Germinal center (tissue), 1 donor: ENCODE measurements at regions not wholly inside any gene's neighbourhood (a gene's known extent, or its start where the extent isn't known, plus 50 kb on each side); places are given as distances from the start of the nearest gene placed in this dataset.
"Not testable (repeated sequence)": the region's sequence is repeated elsewhere in the genome, so short reads cannot be mapped to it uniquely, and the experiment has no call there.

ENCODE experiments used
- DNase-seq: peaks from one replicate; pipeline ENCODE4 v3.0.0; 2012; ENCODE audit warnings: mixed read lengths, low spot score

DNA sequence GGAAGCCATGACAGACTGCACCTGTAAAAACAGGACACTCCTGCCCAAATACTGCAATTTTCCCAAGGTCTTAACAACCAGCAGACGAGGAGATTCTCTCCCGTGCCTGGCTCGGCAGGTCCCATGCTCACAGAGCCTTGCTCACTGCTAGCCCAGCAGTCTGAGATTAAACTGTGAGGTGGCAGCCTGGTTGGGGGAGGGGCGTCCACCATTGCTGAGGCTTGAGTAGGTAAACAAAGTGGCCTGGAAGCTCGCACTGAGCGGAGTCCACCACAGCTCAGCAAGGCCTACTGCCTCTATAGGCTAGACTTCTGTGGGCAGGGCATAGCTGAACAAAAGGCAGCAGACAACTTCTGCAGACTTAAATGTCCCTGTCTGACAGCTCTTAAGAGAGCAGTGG lies 80.3 kb downstream of the ANXA5 start:
- DNase-seq, result not testable (repeated sequence)

DNA sequence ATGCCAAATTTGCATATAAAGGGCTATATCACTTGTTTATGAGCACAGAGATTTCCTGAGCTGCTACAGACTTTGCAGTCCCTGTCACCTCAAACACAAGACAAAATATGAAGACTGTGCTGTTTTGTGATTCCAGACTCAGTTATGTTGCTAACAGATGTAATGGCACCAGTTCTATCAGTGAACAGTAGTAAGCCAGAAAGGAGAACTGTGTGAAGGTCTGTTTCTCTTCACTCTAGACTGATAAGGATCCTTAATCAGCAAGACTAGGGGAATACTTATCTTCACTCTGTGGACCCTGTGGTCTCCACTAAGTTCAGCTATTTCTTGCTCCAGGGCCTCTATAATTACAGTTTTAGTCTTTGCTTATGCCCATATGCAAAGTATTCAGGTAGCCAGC lies 82.7 kb downstream of the ANXA5 start:
- DNase-seq, result no peak

DNA sequence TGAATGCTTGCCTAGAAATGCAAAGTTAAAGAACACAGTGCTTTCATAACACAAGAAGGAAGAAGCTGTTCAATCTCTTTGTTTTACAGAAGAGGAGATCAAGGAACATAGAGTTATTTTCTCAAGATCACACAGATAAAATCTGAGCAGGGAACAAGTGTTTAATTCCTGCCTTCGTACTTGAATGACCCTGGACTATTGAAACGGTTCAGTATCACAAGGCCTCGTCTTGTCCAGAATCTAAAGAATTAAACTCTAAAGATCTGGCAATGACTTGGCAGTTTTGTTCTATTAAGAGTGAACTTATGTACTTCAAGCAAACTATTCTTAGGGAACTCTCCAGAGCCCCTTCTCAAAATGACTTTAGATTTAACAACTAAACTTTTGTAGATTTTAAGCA lies 97.7 kb downstream of the ANXA5 start:
- DNase-seq, result no peak

DNA sequence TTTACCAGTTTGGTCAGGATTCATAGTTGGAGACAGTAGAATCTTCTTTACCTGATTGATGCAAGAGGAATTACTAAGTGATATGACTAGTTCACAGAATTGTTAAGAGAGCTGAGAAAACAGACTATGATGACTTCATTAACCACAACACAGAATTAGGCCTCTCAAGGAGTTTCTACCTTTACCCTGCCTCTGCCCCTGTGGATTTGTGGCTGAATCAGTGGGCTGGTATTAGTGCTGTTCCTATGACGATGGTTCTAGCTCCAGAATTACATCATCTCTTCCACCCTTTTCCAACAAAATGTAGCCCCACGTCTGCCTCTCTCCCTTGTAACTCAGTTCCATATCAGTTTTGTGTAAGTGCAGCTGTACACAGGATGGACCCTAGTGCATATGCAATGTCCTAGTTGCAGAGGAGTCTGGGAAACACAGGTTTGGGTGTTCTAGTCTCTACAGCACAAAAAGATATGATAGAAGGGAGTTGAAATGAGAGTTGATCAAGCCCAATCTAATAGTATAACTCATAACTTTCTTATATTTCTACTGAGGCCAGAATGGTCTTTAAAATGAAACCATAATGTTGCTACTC lies 99.3 kb downstream of the ANXA5 start:
- DNase-seq, result no peak

GRCh38 chr4:121594796-121595526 lies 101.8 kb downstream of the ANXA5 start:
- DNase-seq, result no peak

DNA sequence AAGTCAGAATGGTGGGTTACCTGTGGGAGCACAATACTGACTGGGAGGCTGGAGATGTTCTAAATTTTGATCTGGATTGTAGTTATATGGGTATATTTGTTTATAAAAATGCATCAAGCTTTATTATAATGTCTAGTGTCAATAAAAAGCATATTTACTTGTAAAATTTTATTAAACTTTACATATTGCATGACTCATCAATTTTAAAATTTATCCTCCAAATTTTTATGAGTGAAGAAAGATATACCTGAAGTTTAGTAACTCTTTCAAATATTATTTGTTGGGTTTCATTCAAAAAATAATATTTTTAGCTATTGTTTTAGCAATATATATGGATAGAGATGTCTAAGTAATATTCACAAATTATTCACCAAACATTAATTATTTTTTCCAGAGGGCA lies 103.0 kb downstream of the ANXA5 start:
- DNase-seq, result no peak

- DNase-seq, result not testable (repeated sequence)
These were observed 104.5 kb downstream of the ANXA5 start for GRCh38 chr4:121592257-121592656.

DNA sequence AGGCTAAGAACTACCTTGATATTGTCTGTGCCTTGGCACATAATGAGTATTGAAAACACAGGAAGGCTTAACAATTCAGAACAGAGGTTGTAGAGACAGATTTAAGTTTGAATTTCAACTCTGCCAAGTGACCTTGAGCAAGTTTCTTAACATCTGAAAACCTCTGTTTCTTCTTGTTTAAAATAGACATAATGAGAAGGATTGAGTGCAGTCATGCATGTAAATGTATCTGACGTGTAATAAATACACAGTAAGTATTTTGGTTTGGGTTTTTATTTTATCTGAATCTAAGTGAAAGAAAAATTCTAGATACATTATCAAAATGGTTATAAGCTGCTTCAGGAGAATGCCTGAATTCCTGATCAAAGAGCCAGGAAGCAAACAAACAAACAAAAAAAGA lies 111.9 kb downstream of the ANXA5 start:
- DNase-seq, result no peak

DNA sequence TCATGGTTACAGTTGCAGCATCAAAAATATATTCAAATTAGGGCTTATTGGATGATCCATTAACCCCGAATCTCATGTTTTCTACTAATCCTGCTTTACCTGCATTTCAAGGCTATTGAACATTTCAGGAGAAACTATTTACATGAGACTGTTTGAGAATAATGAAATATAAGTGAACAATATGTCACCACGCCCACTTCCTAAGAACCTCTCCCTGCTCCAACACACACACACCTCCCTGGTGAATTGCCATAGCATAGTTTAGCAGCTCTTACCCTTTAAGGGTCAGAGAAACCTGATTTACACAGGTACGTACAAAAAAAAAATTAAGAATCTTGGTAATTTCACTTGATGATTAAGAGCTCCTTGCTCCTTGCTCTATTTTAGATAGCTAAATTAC lies 113.4 kb downstream of the ANXA5 start:
- no peak for DNase-seq

DNA sequence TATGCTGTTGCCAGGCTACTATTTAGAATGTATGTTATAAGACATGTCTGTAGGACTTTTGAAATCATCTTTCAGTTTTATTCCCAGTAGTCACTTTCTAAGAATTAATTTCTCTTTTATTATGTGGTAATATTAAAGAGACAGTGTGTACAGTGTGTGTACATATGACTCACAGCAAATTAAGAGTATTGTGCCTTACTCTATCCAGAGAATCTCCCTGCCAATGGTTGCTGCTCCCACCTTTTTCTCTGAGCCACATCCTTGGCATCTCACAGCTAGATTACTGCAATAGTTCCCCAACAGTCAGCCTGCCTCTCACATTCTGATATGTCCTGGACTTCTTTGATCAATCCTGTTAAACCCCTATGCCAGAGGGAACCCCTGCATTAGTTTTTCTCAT lies 114.5 kb downstream of the ANXA5 start:
- no peak for DNase-seq

DNA sequence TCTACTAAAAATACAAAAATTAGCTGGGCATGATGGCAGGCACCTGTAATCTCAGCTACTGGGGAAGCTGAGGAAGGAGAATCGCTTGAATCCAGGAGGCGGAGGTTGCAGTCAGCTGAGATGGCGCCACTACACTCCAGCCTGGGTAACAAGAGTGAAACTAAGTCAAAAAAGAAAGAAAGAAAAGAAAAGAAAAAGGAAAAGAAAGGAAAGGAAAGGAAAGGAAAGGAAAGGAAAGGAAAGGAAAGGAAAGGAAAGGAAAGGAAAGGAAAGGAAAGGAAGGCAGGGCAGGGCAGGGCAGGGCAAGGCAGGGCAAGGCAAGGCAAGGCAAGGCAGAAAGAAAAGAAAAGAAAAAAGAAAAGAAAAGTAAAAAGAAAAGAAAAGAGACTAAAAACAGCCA lies 121.4 kb downstream of the ANXA5 start:
- not testable (repeated sequence) for DNase-seq

- no peak for DNase-seq
These were observed 122.2 kb downstream of the ANXA5 start for GRCh38 chr4:121574618-121575017.

- DNase-seq, result no peak
These were observed 129.0 kb downstream of the ANXA5 start for GRCh38 chr4:121567748-121568147.

DNA sequence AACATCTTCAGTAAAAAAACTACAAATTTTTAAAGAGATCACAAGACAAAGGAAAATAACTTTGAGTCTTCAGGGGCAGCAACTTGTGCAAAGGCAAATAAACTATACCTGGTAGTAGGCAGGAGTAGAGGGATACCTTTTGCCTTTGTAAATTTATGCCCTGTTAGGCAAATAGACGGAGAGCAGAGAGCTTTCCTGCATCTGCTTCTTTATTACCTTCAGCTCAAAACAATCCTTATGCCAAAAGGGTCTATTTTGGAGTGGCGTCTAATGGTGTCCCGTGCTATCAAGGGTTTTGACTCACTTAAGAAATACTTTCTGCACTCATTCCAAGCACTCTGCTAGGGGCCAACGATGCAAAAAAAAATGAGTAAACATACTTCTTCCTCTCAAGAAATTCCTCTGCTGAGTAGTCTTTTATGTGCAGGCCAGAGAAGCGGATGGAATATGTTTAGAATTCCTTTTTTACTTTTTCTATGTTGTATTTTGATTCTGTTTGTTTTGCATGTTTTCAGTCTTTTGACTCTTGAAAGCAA lies 131.9 kb downstream of the ANXA5 start:
- DNase-seq, result no peak

DNA sequence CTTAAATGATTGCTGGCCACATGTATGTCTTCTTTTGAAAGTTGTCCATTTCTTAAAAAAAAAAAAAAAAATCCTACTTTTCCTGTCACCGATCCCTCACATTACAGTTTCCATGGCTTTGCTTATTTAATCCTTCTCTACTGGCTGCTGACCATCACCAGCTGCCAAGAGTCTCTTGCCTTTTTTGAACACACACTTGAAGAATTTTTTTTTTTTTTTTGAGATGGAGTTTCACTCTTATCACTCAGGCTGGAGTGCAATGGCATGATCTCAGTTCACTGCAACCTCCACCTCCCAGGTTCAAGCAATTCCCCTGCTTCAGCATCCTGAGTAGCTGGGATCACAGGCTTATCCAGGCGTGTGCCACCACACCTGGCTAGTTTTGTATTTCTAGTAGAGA lies 134.0 kb downstream of the ANXA5 start:
- DNase-seq, result no peak

DNA sequence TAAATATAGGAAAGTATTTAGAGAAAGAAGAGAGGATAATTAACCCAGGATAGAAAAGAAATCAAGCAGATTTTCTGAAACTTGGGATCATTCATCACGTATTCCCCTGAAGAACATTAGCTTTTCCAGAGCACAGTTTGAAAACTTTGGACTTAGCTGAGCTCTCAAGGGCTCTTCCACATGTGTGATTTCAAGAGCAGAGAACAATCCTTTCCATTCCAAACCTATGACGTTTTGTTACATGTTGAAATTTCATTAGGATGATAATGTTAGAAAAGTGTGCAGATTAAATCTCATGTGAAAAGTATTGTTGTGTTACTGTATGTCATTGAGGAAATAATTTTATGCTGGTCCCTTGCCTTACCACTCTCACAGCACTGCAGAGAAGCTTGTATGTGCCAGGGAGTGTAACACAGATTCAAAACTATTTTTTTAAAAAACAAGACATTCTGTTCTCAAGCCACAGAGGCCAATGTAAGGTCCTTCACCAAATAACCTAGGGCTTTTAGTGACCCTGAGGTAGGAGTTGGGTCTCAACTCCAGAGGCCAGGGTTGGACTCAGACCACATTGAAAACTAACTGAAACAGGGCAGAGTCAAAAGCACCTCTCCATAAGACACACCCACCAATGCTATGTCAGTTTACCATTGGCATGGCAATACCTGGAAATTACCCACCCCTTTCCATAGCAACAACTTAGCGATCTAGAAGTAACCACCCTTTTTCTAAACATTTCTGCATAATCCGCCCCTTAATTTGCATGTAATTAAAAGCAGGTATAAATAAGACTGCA lies 141.3 kb downstream of the ANXA5 start:
- DNase-seq, result no peak

DNA sequence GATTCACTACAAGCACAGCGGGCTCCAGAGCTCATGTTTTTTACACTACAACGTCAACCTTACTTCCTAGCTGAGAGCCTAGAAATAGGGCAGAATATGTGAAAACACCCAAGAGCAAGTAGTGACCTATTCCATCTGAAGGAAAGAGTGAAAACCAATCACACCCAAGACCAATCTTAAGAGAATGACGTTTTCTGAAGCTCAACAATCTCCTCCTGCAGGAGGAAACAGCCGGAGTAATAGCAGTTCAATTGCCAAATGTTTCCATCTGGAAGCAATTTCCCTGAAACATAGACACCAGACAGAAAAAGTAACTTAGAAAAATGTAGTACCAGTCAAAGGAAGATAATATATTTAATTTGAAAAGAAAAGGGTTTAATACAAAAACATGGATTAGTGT lies 142.4 kb downstream of the ANXA5 start:
- no peak for DNase-seq

DNA sequence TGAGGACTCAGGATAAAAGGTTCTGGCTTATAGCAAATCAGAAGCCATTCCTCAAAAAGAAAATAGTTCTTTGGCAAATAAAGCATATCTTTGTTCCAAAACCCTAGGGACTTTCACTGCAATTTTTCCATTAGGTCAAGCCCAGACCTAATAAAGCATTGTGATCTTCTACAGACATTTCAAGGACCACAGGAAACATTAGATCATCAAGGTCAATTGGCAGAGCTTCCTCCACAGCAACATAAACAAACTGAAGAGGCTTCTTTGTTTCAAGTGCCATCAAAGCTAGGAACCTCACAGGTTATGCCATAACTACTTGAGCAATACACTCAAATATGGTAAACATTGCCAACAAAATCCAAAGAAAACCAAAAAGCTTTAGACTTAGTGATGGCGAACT lies 144.9 kb downstream of the ANXA5 start:
- no peak for DNase-seq

DNA sequence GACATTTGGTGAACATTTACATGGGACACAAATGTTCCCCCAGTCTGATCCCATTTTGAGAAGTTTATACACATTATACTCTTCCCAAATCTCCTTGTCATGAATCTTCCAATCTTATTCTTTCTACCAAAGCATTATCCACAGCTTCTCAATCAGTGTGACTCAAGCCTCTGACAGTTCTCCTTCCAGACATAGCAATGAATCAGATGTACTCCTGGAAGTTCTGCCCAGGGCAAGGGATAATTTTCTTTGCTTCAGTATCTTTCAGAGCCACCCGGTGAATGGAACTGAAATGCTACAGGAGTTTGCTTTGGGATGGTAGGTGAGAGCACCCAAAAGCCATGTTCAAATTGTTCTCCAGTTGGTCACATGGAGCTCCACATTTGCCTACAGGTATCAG lies 145.5 kb downstream of the ANXA5 start:
- DNase-seq, result no peak

- DNase-seq, result no peak
These were observed 155.1 kb downstream of the ANXA5 start for GRCh38 chr4:121541696-121542095.

DNA sequence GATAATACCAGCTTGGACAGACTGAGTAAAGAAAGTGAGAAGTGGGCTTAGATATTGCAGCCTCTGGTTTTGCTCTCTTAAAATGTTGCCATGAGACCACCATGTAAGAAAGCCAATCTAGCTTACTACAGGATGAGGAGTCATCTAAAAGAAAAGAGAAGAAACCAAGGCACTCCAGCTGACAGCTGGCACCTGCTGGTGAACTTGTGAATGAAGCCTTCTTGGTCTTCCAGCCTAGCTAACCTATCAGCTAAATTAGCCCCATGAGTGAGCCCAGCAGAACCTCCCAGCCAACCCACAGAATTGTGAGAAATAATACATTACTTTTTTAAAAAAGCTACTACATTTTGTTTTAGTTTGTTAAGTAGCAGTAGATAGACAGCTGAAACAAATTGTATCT lies 154.5 kb upstream of the QRFPR start:
- DNase-seq, result no peak

DNA sequence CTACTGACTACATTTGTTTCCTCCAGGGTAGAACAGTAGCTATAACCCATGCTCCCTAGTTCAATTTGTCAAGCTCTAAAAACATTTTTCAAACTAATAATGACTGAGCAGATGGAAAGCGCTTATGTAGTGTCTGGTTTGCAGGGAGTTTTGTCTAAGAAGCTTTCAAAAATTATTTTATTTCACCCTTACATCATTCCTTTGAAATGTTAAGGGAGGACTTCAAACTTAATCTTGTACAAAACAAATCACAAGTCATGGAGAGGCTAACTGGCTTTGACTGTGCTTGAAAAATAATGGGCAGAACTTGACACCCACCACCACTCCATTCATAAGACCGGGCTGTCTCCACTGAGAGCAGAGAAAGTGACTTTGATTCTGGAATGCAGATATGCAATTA lies 153.4 kb upstream of the QRFPR start:
- DNase-seq, result no peak

DNA sequence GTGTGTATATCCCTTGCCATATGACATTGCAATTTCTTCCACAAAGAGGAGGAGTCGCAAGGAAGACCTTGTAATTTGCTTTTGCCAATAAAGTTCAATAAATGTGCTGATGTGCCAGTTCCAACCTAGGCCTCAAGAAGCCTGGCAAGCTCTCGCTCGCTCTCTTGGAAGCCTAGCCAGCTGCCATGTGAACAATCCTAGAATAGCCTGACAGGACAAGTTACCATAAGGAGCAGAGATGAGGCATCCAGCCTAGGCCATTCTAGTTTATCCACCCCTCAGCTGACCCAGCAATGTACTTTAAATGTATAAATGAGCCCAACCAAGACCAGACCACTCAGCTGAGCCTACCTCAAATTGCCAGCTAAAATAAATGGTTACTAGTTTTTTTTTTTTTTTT lies 145.7 kb upstream of the QRFPR start:
- no peak for DNase-seq
